Endothelial cell (in vitro differentiated cells): ENCODE measurements at regions not wholly inside any gene's neighbourhood (a gene's known extent, or its start where the extent isn't known, plus 50 kb on each side); places are given as distances from the start of the nearest gene placed in this dataset.
A peak's percentile ranks its signal among the peaks of the same experiment; 100 is the strongest.

ENCODE experiments used
- DNase-seq: peaks from one replicate; pipeline ENCODE4 v3.0.0; 2021; ENCODE audit warnings: low spot score
- H3K27ac Mint-ChIP-seq: one replicate; pipeline ENCODE4 v1.8.0; 2021; ENCODE audit warnings: mixed read lengths, inconsistent platforms; ENCODE audit not compliant: unreplicated experiment
- H3K27me3 Mint-ChIP-seq: one replicate; pipeline ENCODE4 v1.8.0; 2021; ENCODE audit warnings: mild to moderate bottlenecking, moderate library complexity, mixed read lengths, inconsistent platforms; ENCODE audit not compliant: unreplicated experiment
- H3K36me3 Mint-ChIP-seq: one replicate; pipeline ENCODE4 v1.8.0; 2021; ENCODE audit warnings: mild to moderate bottlenecking, low read depth, mixed read lengths, inconsistent platforms; ENCODE audit not compliant: unreplicated experiment
- H3K4me1 Mint-ChIP-seq: one replicate; pipeline ENCODE4 v1.8.0; 2021; ENCODE audit warnings: mild to moderate bottlenecking, mixed read lengths, inconsistent platforms; ENCODE audit not compliant: unreplicated experiment
- H3K4me3 Mint-ChIP-seq: one replicate; pipeline ENCODE4 v1.8.0; 2021; ENCODE audit warnings: mild to moderate bottlenecking, mixed read lengths, inconsistent platforms; ENCODE audit not compliant: unreplicated experiment
- H3K9me3 Mint-ChIP-seq: one replicate; pipeline ENCODE4 v1.8.0; 2021; ENCODE audit warnings: mixed read lengths, inconsistent platforms; ENCODE audit not compliant: unreplicated experiment
- TF ChIP-seq, protein P1 (sequence below): fragments of 200-600 bp; sonication (generic); IDR thresholded peaks from one replicate; pipeline ENCODE4 v1.5.0; 2021; ENCODE audit warnings: antibody characterized with exemption; ENCODE audit not compliant: unreplicated experiment

DNA sequence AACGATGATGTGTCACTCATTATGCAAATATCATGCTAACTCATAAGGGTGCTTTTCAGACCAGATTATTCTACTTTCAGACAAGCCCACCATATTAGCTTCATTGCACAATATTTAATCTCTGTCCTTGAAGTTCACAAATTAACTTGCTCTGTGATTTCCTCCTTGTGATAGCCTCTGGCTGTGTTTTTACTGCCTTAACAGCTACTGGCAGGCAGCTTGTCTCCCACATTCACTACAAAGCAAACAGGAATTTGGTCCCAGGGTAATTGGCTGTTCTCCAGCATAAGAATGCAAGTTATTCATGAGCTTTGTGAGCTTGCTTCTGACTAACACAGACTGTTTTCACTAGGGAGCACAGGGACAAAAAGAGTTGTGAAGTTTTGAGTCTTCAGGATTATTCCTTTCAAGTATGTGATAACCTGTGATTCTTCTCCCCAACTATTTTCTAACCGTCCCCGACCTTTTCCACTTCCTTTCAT lies 87.9 kb upstream of the HMCN1 start:
- Mint-ChIP-seq H3K4me1 (peaks cover 22% of the 10 kb centered on the region), H3K4me3 (no peak overlapping the region), H3K27me3 (peaks cover 1% of the 10 kb centered on the region), H3K9me3 (no peaks in the 10 kb centered on the region), H3K27ac (peak overlapping the region; percentile 78), H3K36me3 (peaks cover 4% of the 10 kb centered on the region)
- TF ChIP-seq, protein P1, sequence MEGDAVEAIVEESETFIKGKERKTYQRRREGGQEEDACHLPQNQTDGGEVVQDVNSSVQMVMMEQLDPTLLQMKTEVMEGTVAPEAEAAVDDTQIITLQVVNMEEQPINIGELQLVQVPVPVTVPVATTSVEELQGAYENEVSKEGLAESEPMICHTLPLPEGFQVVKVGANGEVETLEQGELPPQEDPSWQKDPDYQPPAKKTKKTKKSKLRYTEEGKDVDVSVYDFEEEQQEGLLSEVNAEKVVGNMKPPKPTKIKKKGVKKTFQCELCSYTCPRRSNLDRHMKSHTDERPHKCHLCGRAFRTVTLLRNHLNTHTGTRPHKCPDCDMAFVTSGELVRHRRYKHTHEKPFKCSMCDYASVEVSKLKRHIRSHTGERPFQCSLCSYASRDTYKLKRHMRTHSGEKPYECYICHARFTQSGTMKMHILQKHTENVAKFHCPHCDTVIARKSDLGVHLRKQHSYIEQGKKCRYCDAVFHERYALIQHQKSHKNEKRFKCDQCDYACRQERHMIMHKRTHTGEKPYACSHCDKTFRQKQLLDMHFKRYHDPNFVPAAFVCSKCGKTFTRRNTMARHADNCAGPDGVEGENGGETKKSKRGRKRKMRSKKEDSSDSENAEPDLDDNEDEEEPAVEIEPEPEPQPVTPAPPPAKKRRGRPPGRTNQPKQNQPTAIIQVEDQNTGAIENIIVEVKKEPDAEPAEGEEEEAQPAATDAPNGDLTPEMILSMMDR: no peak
- peak; percentile 15 for DNase-seq

DNA sequence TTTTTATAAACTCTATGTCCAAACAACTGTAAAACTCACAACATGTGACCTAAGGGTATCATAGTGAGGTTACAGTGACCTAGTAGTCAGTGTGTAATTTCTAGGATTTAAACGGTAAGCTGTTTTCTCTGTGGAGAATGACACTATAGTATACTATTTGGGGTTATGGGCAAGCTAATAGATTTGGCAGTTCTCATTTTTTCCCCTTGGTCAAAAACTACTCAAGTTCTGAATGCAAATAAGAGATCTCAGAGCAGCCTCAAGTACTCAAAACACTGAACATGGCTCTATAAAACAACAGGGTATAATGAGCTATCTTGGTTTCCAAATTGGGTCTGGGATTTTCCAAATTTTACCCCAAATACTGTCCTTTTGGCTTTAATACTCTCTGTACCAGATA lies 88.5 kb upstream of the HMCN1 start:
- H3K36me3 Mint-ChIP-seq: peaks cover 4% of the 10 kb centered on the region
- TF ChIP-seq, protein P1: no peak
- no peak overlapping the region for H3K27ac Mint-ChIP-seq
- H3K27me3 Mint-ChIP-seq: peaks cover 1% of the 10 kb centered on the region
- peaks cover 22% of the 10 kb centered on the region for H3K4me1 Mint-ChIP-seq
- no peak for DNase-seq
- H3K9me3 Mint-ChIP-seq: no peaks in the 10 kb centered on the region
- H3K4me3 Mint-ChIP-seq: no peak overlapping the region

DNA sequence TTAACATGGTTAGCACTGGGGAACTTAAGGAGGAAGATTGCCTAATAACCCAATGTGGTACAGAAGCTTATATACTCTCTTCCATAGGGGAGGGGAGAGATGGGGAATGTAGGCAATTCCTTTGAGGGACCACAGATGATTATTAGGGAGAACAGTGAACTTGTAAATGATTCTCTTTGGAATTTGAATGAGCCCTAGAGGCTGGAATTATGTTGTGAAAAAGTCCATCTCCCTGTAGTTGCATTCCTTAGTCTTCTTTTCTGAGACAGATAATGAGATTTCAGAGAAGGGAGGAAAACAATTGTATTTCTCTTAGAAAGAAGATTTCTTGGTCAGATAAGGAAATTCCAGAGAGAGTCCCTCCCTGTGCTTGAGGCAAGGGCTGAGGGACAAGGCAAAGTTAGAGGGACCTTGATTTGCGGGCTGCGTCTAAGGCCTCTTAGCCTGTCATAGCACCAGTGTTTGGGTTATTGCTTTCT lies 89.0 kb upstream of the HMCN1 start:
- no peak for DNase-seq
- Mint-ChIP-seq H3K9me3 (no peaks in the 10 kb centered on the region), H3K4me1 (peaks cover 22% of the 10 kb centered on the region), H3K27ac (no peak overlapping the region), H3K36me3 (peaks cover 4% of the 10 kb centered on the region), H3K27me3 (peaks cover 1% of the 10 kb centered on the region), H3K4me3 (no peak overlapping the region)
- TF ChIP-seq, protein P1: no peak

GRCh38 chr1:185644531-185644930 lies 89.7 kb upstream of the HMCN1 start:
- Mint-ChIP-seq H3K27ac (no peak overlapping the region), H3K4me1 (peaks cover 22% of the 10 kb centered on the region), H3K9me3 (no peaks in the 10 kb centered on the region), H3K36me3 (peaks cover 4% of the 10 kb centered on the region), H3K4me3 (no peak overlapping the region), H3K27me3 (peaks cover 1% of the 10 kb centered on the region)
- no peak for DNase-seq
- TF ChIP-seq, protein P1: no peak

GRCh38 chr1:185636848-185637247 lies 97.3 kb upstream of the HMCN1 start:
- DNase-seq: no peak
- peak overlapping the region; percentile 18 for H3K27ac Mint-ChIP-seq
- H3K4me3 Mint-ChIP-seq: no peak overlapping the region
- TF ChIP-seq, protein P1: no peak
- peaks cover 22% of the 10 kb centered on the region for H3K36me3 Mint-ChIP-seq
- H3K9me3 Mint-ChIP-seq: peaks cover 7% of the 10 kb centered on the region
- H3K4me1 Mint-ChIP-seq: peaks cover 4% of the 10 kb centered on the region
- H3K27me3 Mint-ChIP-seq: no peaks in the 10 kb centered on the region
